Spleen (tissue), 3 donors: ENCODE measurements at regions not wholly inside any gene's neighbourhood (a gene's known extent, or its start where the extent isn't known, plus 50 kb on each side); places are given as distances from the start of the nearest gene placed in this dataset.

ENCODE experiments used
- POLR2A ChIP-seq, 3 donors: fragments of 450-650 bp; IDR thresholded peaks; one replicate each; pipeline ENCODE4 v1.5.1; 2017; ENCODE audit warnings: antibody characterized with exemption in 3 of 3, mild to moderate bottlenecking in 1 of 3
- POLR2AphosphoS5 ChIP-seq, 3 donors: sonication (generic); formaldehyde crosslinking; IDR thresholded peaks; one replicate each; pipeline ENCODE4 v1.5.1; 2017; ENCODE audit warnings: antibody characterized with exemption in 3 of 3

DNA sequence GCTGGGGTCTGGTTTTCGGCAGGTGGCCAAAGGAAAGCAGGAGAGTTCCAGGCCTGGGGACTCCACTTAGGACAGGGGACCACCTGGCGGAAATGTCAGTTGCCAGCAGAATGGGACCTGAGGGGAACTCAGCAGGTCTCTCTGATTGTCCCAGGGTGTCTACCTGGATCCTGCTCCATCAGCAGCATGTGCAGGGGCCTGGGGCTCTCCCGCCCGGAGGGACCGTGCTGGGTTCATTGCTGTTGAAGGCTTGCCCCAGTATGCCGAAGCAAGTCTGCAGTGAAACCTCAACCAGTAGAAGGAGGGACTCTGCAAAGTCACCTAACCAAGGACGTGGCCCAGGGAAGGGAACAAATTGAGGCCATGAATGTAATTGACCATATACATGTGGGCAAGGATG is 506.5 kb upstream of the MKI67 start:
- TF ChIP-seq POLR2A (IDR thresholded peaks at IDR 0.05) (no peak), POLR2AphosphoS5 (IDR thresholded peaks at IDR 0.05) (no peak)
